H9 (cell line): ENCODE measurements at regions not wholly inside any gene's neighbourhood (a gene's known extent, or its start where the extent isn't known, plus 50 kb on each side); places are given as distances from the start of the nearest gene placed in this dataset.

ENCODE experiments used
- DNase-seq: peaks from one replicate; pipeline ENCODE4 v3.0.0-alpha.2; 2017
- H2AFZ ChIP-seq: one replicate; pipeline ENCODE4 v1.6.1; 2013; ENCODE audit warnings: mild to moderate bottlenecking, low read length, control low read depth, moderate library complexity
- H2AK5ac ChIP-seq: 2 replicates; pipeline ENCODE4 v1.6.1; 2013; ENCODE audit warnings: low read length, control low read depth, mixed read lengths; ENCODE audit not compliant: insufficient read length
- H2BK120ac ChIP-seq: one replicate; pipeline ENCODE4 v1.6.1; 2013; ENCODE audit warnings: low read depth, mild to moderate bottlenecking, low read length, control low read depth, inconsistent platforms; ENCODE audit not compliant: poor library complexity, severe bottlenecking
- H2BK12ac ChIP-seq: 2 replicates; pipeline ENCODE4 v1.6.1; 2013; ENCODE audit warnings: low read length, control low read depth, mixed read lengths, low read depth; ENCODE audit not compliant: insufficient read length
- H2BK15ac ChIP-seq: 2 replicates; pipeline ENCODE4 v1.6.1; 2013; ENCODE audit warnings: low read depth, low read length, control low read depth
- H2BK20ac ChIP-seq: one replicate; pipeline ENCODE4 v1.6.1; 2013; ENCODE audit warnings: low read depth, mild to moderate bottlenecking, low read length, control low read depth, inconsistent platforms; ENCODE audit not compliant: poor library complexity, severe bottlenecking
- H2BK5ac ChIP-seq: 2 replicates; pipeline ENCODE4 v1.6.1; 2013; ENCODE audit warnings: low read length, control low read depth, mixed read lengths; ENCODE audit not compliant: insufficient read length
- H3K14ac ChIP-seq: 2 replicates; pipeline ENCODE4 v1.6.1; 2013; ENCODE audit warnings: low read length, control low read depth; ENCODE audit not compliant: insufficient read depth
- H3K18ac ChIP-seq: 2 replicates; pipeline ENCODE4 v1.6.1; 2013; ENCODE audit warnings: low read depth, mild to moderate bottlenecking, mixed read lengths, low read length, control low read depth; ENCODE audit not compliant: insufficient read length
- H3K23ac ChIP-seq: 2 replicates; pipeline ENCODE4 v1.6.1; 2013; ENCODE audit warnings: low read length, control low read depth, mixed read lengths, low read depth; ENCODE audit not compliant: insufficient read length
- H3K23me2 ChIP-seq: 2 replicates; pipeline ENCODE4 v1.6.1; 2013; ENCODE audit warnings: low read depth, mild to moderate bottlenecking, mixed read lengths, low read length, control low read depth; ENCODE audit not compliant: insufficient read length, poor library complexity, severe bottlenecking
- H3K27ac ChIP-seq: 2 replicates; pipeline ENCODE4 v1.5.1; 2013; ENCODE audit warnings: low read length, control low read depth, mixed read lengths, low read depth; ENCODE audit not compliant: insufficient read length
- H3K27me3 ChIP-seq: 2 replicates; pipeline ENCODE4 v1.6.1; 2013; ENCODE audit warnings: low read length, control low read depth, inconsistent platforms; ENCODE audit not compliant: insufficient read depth
- H3K4ac ChIP-seq: 2 replicates; pipeline ENCODE4 v1.6.1; 2013; ENCODE audit warnings: low read depth, mild to moderate bottlenecking, control low read depth, inconsistent platforms, low read length, moderate library complexity
- H3K4me1 ChIP-seq: 2 replicates; pipeline ENCODE4 v1.6.1; 2013; ENCODE audit warnings: low read length, control low read depth, inconsistent platforms; ENCODE audit not compliant: insufficient read depth
- H3K4me2 ChIP-seq: 2 replicates; pipeline ENCODE4 v1.6.1; 2013; ENCODE audit warnings: low read length, control low read depth, mixed read lengths; ENCODE audit not compliant: insufficient read length, insufficient read depth
- H3K56ac ChIP-seq: 2 replicates; pipeline ENCODE4 v1.6.1; 2013; ENCODE audit warnings: low read depth, mild to moderate bottlenecking, mixed read lengths, low read length, control low read depth; ENCODE audit not compliant: insufficient read length
- H3K79me1 ChIP-seq: 2 replicates; pipeline ENCODE4 v1.6.1; 2013; ENCODE audit warnings: low read depth, mild to moderate bottlenecking, moderate library complexity, low read length, control low read depth, inconsistent platforms; ENCODE audit not compliant: insufficient read depth, poor library complexity, severe bottlenecking
- H3K79me2 ChIP-seq: 2 replicates; pipeline ENCODE4 v1.6.1; 2013; ENCODE audit warnings: low read length, control low read depth, inconsistent platforms; ENCODE audit not compliant: insufficient read depth
- H3K9ac ChIP-seq: 2 replicates; pipeline ENCODE4 v1.6.1; 2013; ENCODE audit warnings: low read length, control low read depth, mixed read lengths; ENCODE audit not compliant: insufficient read length; ENCODE audit errors: extremely low read depth
- H3K9me3 ChIP-seq: one replicate; pipeline ENCODE4 v1.6.1; 2013; ENCODE audit warnings: low read depth, low read length, inconsistent platforms; ENCODE audit not compliant: control insufficient read depth
- H3T11ph ChIP-seq: one replicate; pipeline ENCODE4 v1.6.1; 2013; ENCODE audit warnings: mild to moderate bottlenecking, low read length, control low read depth, inconsistent platforms
- H4K20me1 ChIP-seq: one replicate; pipeline ENCODE4 v1.6.1; 2013; ENCODE audit not compliant: control insufficient read depth, insufficient read length, insufficient read depth
- H4K5ac ChIP-seq: 2 replicates; pipeline ENCODE4 v1.6.1; 2013; ENCODE audit warnings: low read depth, mild to moderate bottlenecking, mixed read lengths, low read length, control low read depth; ENCODE audit not compliant: insufficient read length
- H4K8ac ChIP-seq: replicated peaks from 2 replicates; pipeline ENCODE4 v1.6.1; 2013; ENCODE audit warnings: low read length, control low read depth, mixed read lengths, low read depth; ENCODE audit not compliant: insufficient read length
- H4K91ac ChIP-seq: 2 replicates; pipeline ENCODE4 v1.6.1; 2013; ENCODE audit warnings: low read depth, mild to moderate bottlenecking, moderate library complexity, mixed read lengths, low read length, control low read depth; ENCODE audit not compliant: insufficient read length
- H3K27ac Mint-ChIP-seq, 3 experiments: 2 replicates in 2 of 3; 3 replicates in 1 of 3; pipeline ENCODE4 v1.8.0; 2020 to 2021; ENCODE audit warnings: mixed read lengths in 3 of 3, mild to moderate bottlenecking in 1 of 3, moderate library complexity in 1 of 3
- H3K27me3 Mint-ChIP-seq: 2 replicates; pipeline ENCODE4 v1.8.0; 2021; ENCODE audit warnings: low read depth, mild to moderate bottlenecking, moderate library complexity, mixed read lengths
- H3K36me3 Mint-ChIP-seq, 3 experiments: 2 replicates in 2 of 3; 3 replicates in 1 of 3; pipeline ENCODE4 v1.8.0; 2020 to 2021; ENCODE audit warnings: low read depth in 3 of 3, mixed read lengths in 3 of 3; ENCODE audit not compliant: insufficient read depth in 1 of 3
- H3K4me1 Mint-ChIP-seq, 2 experiments: 2 replicates each; pipeline ENCODE4 v1.8.0; 2020; ENCODE audit warnings: mixed read lengths in 2 of 2
- H3K4me3 Mint-ChIP-seq, 2 experiments: 2 replicates in 1 of 2; 3 replicates in 1 of 2; pipeline ENCODE4 v1.8.0; 2020 to 2021; ENCODE audit warnings: mild to moderate bottlenecking in 2 of 2, mixed read lengths in 2 of 2, moderate library complexity in 1 of 2
- H3K9me3 Mint-ChIP-seq, 2 experiments: 2 replicates in 1 of 2; 3 replicates in 1 of 2; pipeline ENCODE4 v1.8.0; 2020; ENCODE audit warnings: mild to moderate bottlenecking in 2 of 2, mixed read lengths in 2 of 2, moderate library complexity in 1 of 2
- CTCF ChIP-seq: fragments of 200-600 bp; sonication (generic); conservative IDR thresholded peaks from 3 replicates; pipeline ENCODE4 v1.8.0; 2021; ENCODE audit warnings: antibody characterized with exemption, mild to moderate bottlenecking
- WGBS: extraction: QIAGEN DNeasy Blood & Tissue Kit; methylation state at CpG from one replicate; pipeline ENCODE4 v1.1.7; 2013; ENCODE audit warnings: missing lambda C conversion rate, low lambda C conversion rate, mixed read lengths; ENCODE audit not compliant: insufficient read length; ENCODE audit errors: extremely low coverage; 5-methylcytosine and 5-hydroxymethylcytosine counted together

- no peaks in the 10 kb centered on the region for H3K79me1 ChIP-seq
- H3K9me3 ChIP-seq: no peaks in the 10 kb centered on the region
- no peak overlapping the region for H3K9ac ChIP-seq
- H3K4me1 ChIP-seq: no peaks in the 10 kb centered on the region
- WGBS: no CpG with 5 or more reads among the region's 4 CpGs
- H2AFZ ChIP-seq: no peak overlapping the region
- H2BK15ac ChIP-seq: no peak overlapping the region
- no peaks in the 10 kb centered on the region for H4K20me1 ChIP-seq
- H4K5ac ChIP-seq: no peak overlapping the region
- H2BK12ac ChIP-seq: no peak overlapping the region
- no peak overlapping the region for H3K14ac ChIP-seq
- DNase-seq: no peak
- no peak overlapping the region for H2BK20ac ChIP-seq
- Mint-ChIP-seq H3K9me3 (peaks cover 2 to 3% of the 10 kb centered on the region in 2 experiments; a peak in 2 of 5 replicates), H3K27ac (no peak overlapping the region), H3K36me3 (peaks cover 0 to 4% (median 0%) of the 10 kb centered on the region in 3 experiments; a peak in 1 of 7 replicates), H3K4me1 (peaks cover 3 to 7% of the 10 kb centered on the region in 2 experiments), H3K4me3 (no peak overlapping the region), H3K27me3 (no peaks in the 10 kb centered on the region)
- no peak overlapping the region for H2AK5ac ChIP-seq
- no peak overlapping the region for H3K4me2 ChIP-seq
- no peak overlapping the region for H3K27ac ChIP-seq
- H4K8ac ChIP-seq: no peak overlapping the region
- H3K4ac ChIP-seq: no peak overlapping the region
- H3K23ac ChIP-seq: no peak overlapping the region
- H3T11ph ChIP-seq: no peak overlapping the region
- no peaks in the 10 kb centered on the region for H3K79me2 ChIP-seq
- no peaks in the 10 kb centered on the region for H3K23me2 ChIP-seq
- H2BK5ac ChIP-seq: no peak overlapping the region
- no peak overlapping the region for H3K18ac ChIP-seq
- H3K56ac ChIP-seq: no peak overlapping the region
- H2BK120ac ChIP-seq: no peak overlapping the region
- no peak overlapping the region for H4K91ac ChIP-seq
- no peak for TF ChIP-seq CTCF
- no peaks in the 10 kb centered on the region for H3K27me3 ChIP-seq
Observed at GRCh38 chr7:15862016-15862780, 175.7 kb upstream of the MEOX2 start.
